Endothelial cell of umbilical vein (primary cell): ENCODE measurements at regions not wholly inside any gene's neighbourhood (a gene's known extent, or its start where the extent isn't known, plus 50 kb on each side); places are given as distances from the start of the nearest gene placed in this dataset.

Experiments
- BruUV-seq: library from RNA; stranded (reverse); fragments of 400-500 nt; replicated peaks from 2 replicates; lab custom pipeline; 2021; lab: Mats Ljungman, UMichigan
- CTCF ChIA-PET: fragments of 300-600, 350-600 bp; sonication (Branson Sonifier 250); formaldehyde crosslinking; loops from one replicate; lab custom pipeline; 2021; ENCODE audit warnings: antibody characterized with exemption, inconsistent platforms; lab: Charles Lee
- POLR2A ChIA-PET: fragments of 300-600, 350-600 bp; sonication (Branson Sonifier 250); formaldehyde crosslinking; loops from one replicate; lab custom pipeline; 2021; ENCODE audit warnings: antibody characterized with exemption, inconsistent platforms; lab: Charles Lee
- DNase-seq: peaks from one replicate; pipeline ENCODE4 v3.0.0-alpha.2; 2011; ENCODE audit warnings: low read depth, low spot score
- FAIRE-seq: peaks from 2 replicates; lab custom pipeline; 2011; peaks lifted over from hg19 to GRCh38; lab: Jason Lieb, UNC
- H2AFZ ChIP-seq: 2 replicates; pipeline ENCODE4 v1.6.0; 2012; ENCODE audit warnings: low read depth, low read length, control low read depth, inconsistent platforms
- H3K27ac ChIP-seq: 2 replicates; pipeline ENCODE4 v1.5.1; 2011; ENCODE audit warnings: low read depth, mild to moderate bottlenecking, control low read depth, low read length, moderate library complexity; ENCODE audit not compliant: insufficient read depth
- H3K27me3 ChIP-seq, 2 experiments: 2 replicates each; pipeline versions ENCODE4 v1.6.0 to v1.6.1; 2011; ENCODE audit warnings: low read length in 2 of 2, mixed read lengths in 1 of 2; ENCODE audit not compliant: control insufficient read depth in 2 of 2, insufficient read depth in 2 of 2
- H3K36me3 ChIP-seq, 2 experiments: 2 replicates in 1 of 2; 3 replicates in 1 of 2; pipeline ENCODE4 v1.5.1; 2011; ENCODE audit warnings: low read length in 2 of 2, mild to moderate bottlenecking in 1 of 2, moderate library complexity in 1 of 2; ENCODE audit not compliant: control insufficient read depth in 2 of 2, insufficient read depth in 2 of 2; ENCODE audit errors: extremely low read depth in 1 of 2
- H3K4me1 ChIP-seq: 3 replicates; pipeline ENCODE4 v1.5.1; 2011; ENCODE audit warnings: mild to moderate bottlenecking, low read length; ENCODE audit not compliant: control insufficient read depth, insufficient read depth; ENCODE audit errors: extremely low read depth
- H3K4me2 ChIP-seq: 2 replicates; pipeline ENCODE4 v1.6.1; 2011; ENCODE audit warnings: low read length, control low read depth, mixed read lengths; ENCODE audit not compliant: insufficient read depth
- H3K4me3 ChIP-seq, 3 experiments: fragments of 200-600 bp in 1 of 3; sonication (generic), shearing (Covaris generic) in 1 of 3; replicated peaks in 1 of 3; 2 replicates each; pipeline ENCODE4 v1.5.1; 2011 to 2016; ENCODE audit warnings: control low read depth in 3 of 3, low read length in 3 of 3, mild to moderate bottlenecking in 2 of 3, inconsistent platforms in 1 of 3, low read depth in 1 of 3, moderate library complexity in 1 of 3; ENCODE audit not compliant: insufficient read depth in 1 of 3
- H3K79me2 ChIP-seq: 2 replicates; pipeline ENCODE4 v1.6.0; 2012; ENCODE audit warnings: low read length, inconsistent platforms; ENCODE audit not compliant: control insufficient read depth, insufficient read depth
- H3K9ac ChIP-seq: replicated peaks from 2 replicates; pipeline ENCODE3; 2011; ENCODE audit warnings: low read length, control low read depth; ENCODE audit not compliant: insufficient read depth; ENCODE audit errors: extremely low read depth
- H3K9me1 ChIP-seq: replicated peaks from 3 replicates; pipeline ENCODE4 v1.6.0; 2011; ENCODE audit warnings: mild to moderate bottlenecking, low read length; ENCODE audit not compliant: control insufficient read depth, insufficient read depth; ENCODE audit errors: extremely low read depth
- H3K9me3 ChIP-seq: replicated peaks from 2 replicates; pipeline ENCODE4 v1.5.1; 2012; ENCODE audit warnings: low read length, inconsistent platforms; ENCODE audit not compliant: control insufficient read depth, insufficient read depth
- H4K20me1 ChIP-seq: replicated peaks from 2 replicates; pipeline ENCODE3; 2011; ENCODE audit warnings: mild to moderate bottlenecking, low read length; ENCODE audit not compliant: control insufficient read depth, insufficient read depth; ENCODE audit errors: extremely low read depth
- CTCF ChIP-seq, 2 donors: IDR thresholded peaks; 1 replicate in 1 of 2; 2 replicates in 1 of 2; pipeline ENCODE4 v1.5.1; 2011; ENCODE audit warnings: low read length in 2 of 2, mild to moderate bottlenecking in 2 of 2, moderate library complexity in 2 of 2, control low read depth in 1 of 2, inconsistent platforms in 1 of 2, low read depth in 1 of 2; ENCODE audit not compliant: insufficient read depth in 1 of 2; ENCODE audit errors: extremely low read depth in 1 of 2
- EZH2 ChIP-seq: IDR thresholded peaks from 2 replicates; pipeline ENCODE4 v1.6.1; 2012; ENCODE audit warnings: borderline replicate concordance, low read depth, mild to moderate bottlenecking, moderate library complexity, low read length, inconsistent platforms; ENCODE audit not compliant: severe bottlenecking
- FOS ChIP-seq: IDR thresholded peaks from 2 replicates; pipeline ENCODE4 v1.6.1; 2011; ENCODE audit warnings: mild to moderate bottlenecking, low read length, moderate library complexity, borderline replicate concordance; ENCODE audit not compliant: insufficient read depth
- GATA2 ChIP-seq: IDR thresholded peaks from 2 replicates; pipeline ENCODE4 v1.7.0; 2011; ENCODE audit warnings: low read depth, mild to moderate bottlenecking, moderate library complexity, mixed read lengths, low read length; ENCODE audit not compliant: insufficient read length, insufficient read depth
- JUN ChIP-seq: IDR thresholded peaks from 2 replicates; pipeline ENCODE4 v1.6.1; 2011; ENCODE audit warnings: borderline replicate concordance, low read depth; ENCODE audit not compliant: insufficient read length, insufficient read depth
- MAX ChIP-seq: IDR thresholded peaks from 2 replicates; pipeline ENCODE4 v1.6.1; 2011; ENCODE audit not compliant: insufficient read depth, insufficient read length
- MYC ChIP-seq: IDR thresholded peaks from one replicate; pipeline ENCODE4 v1.6.1; 2011; ENCODE audit warnings: mild to moderate bottlenecking, low read depth, low read length
- POLR2A ChIP-seq: IDR thresholded peaks from 2 replicates; pipeline ENCODE4 v1.6.1; 2012; ENCODE audit warnings: low read depth, mild to moderate bottlenecking, control low read depth, low read length
- POLR2AphosphoS5 ChIP-seq: IDR thresholded peaks from 2 replicates; pipeline ENCODE4 v1.6.1; 2012; ENCODE audit warnings: low read depth, mild to moderate bottlenecking, control low read depth, low read length, moderate library complexity; ENCODE audit not compliant: insufficient read depth
- dilution Hi-C: fragments of 300-500 bp; cut with MboI; formaldehyde crosslinking; loops from one replicate; pipeline ENCODE4 v1.15.0; 2019; ENCODE audit warnings: low sequenced_read_pairs; ENCODE audit not compliant: extremely low pct_ligation_motif_present
- intact Hi-C: fragments of 100-400 bp; cut with micrococcal nuclease; formaldehyde crosslinking; loops from one replicate; pipeline ENCODE4 v1.10.0; 2022

DNA sequence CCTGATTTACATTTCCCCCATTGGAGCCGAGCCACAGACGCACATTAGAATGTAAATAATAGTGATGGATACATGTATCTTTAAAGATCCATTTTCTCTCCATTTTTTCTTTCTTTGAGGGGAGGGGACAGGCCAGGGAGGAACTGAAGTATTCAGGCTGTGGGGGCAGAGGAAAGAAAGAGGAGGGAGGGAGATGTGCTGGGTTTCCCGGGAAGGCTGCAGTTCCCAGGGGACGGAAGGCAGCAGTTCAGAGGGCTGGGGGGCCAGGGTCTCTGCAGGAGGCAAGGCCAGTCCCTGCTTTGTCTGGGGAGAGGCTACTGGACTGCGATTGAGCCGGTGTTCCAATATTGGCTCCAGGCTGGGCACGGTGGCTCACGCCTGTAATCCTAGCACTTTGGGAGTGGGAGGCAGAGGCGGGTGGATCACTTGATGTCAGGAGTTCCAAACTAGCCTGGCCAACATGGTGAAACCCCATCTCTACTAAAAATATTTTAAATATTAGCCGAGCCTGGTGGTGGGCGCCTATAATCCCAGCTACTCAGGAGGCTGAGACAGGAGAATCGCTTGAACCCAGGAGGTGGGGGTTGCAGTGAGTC lies 94.2 kb upstream of the LHX1 start:
- H3K79me2 ChIP-seq: no peaks in the 10 kb centered on the region
- intact Hi-C loops (no loop called here), dilution Hi-C loops (no loop called here)
- DNase-seq (no peak), FAIRE-seq (no peak)
- H3K4me1 ChIP-seq: peaks cover 17% of the 10 kb centered on the region
- no peak overlapping the region for H3K9ac ChIP-seq
- no peaks in the 10 kb centered on the region for H3K36me3 ChIP-seq
- no peak overlapping the region for H2AFZ ChIP-seq
- H3K27ac ChIP-seq: no peak overlapping the region
- POLR2A ChIA-PET: no interaction called here
- H3K4me3 ChIP-seq: no peak overlapping the region
- H3K27me3 ChIP-seq: no peaks in the 10 kb centered on the region
- H3K9me1 ChIP-seq: no peaks in the 10 kb centered on the region
- H4K20me1 ChIP-seq: no peaks in the 10 kb centered on the region
- CTCF ChIA-PET: interaction anchor here (1.3 kb wide), 1 partner anchor 11 kb away, joined by 3 read pairs; no protein-coding TSS in a partner anchor
- no peak overlapping the region for H3K4me2 ChIP-seq
- no peak for TF ChIP-seq POLR2AphosphoS5
- no peak for TF ChIP-seq EZH2
- TF ChIP-seq FOS: no peak
- TF ChIP-seq POLR2A: no peak
- TF ChIP-seq JUN: no peak
- no peak for TF ChIP-seq MAX
- no peak for TF ChIP-seq MYC
- TF ChIP-seq CTCF (IDR thresholded peaks at IDR 0.05; ENCODE audit: extremely low read depth in 1 of 2, insufficient read depth in 1 of 2, low read depth in 1 of 2, low read length in 2 of 2): no peak
- no peak for TF ChIP-seq GATA2
- BruUV-seq: no TSS peak
- no peaks in the 10 kb centered on the region for H3K9me3 ChIP-seq
